SU-DHL-6 (cell line): ENCODE measurements at regions not wholly inside any gene's neighbourhood (a gene's known extent, or its start where the extent isn't known, plus 50 kb on each side); places are given as distances from the start of the nearest gene placed in this dataset.

Experiments
- H2AFZ ChIP-seq: fragments of 200-600 bp; sonication (generic); 2 replicates; pipeline ENCODE4 v1.6.1; 2014; ENCODE audit warnings: low read depth, mild to moderate bottlenecking, moderate library complexity, mixed read lengths, antibody characterized with exemption, low read length; ENCODE audit not compliant: severe bottlenecking
- H3F3A ChIP-seq: fragments of 200-600 bp; shearing (Covaris generic); 2 replicates; pipeline ENCODE4 v1.6.0; 2016; ENCODE audit warnings: antibody characterized with exemption, mild to moderate bottlenecking; ENCODE audit not compliant: insufficient read depth
- H3K27ac ChIP-seq: fragments of 200-600 bp; sonication (generic); 2 replicates; pipeline ENCODE4 v1.5.1; 2016; ENCODE audit warnings: low read depth, mild to moderate bottlenecking, low read length, moderate library complexity, mixed read lengths
- H3K27me3 ChIP-seq: fragments of 200-600 bp; sonication (generic), shearing (Covaris generic); 2 replicates; pipeline ENCODE4 v1.6.0; 2014; ENCODE audit warnings: mild to moderate bottlenecking, low read length
- H3K36me3 ChIP-seq: fragments of 200-600 bp; sonication (generic); 2 replicates; pipeline ENCODE4 v1.6.1; 2014; ENCODE audit warnings: mild to moderate bottlenecking, low read length, mixed read lengths
- H3K4me2 ChIP-seq: fragments of 300-600, 200-600 bp; shearing (Covaris generic), sonication (generic); 2 replicates; pipeline ENCODE4 v1.6.0; 2014; ENCODE audit warnings: low read length, low read depth, mild to moderate bottlenecking; ENCODE audit not compliant: poor library complexity, severe bottlenecking
- H3K4me3 ChIP-seq: fragments of 200-600 bp; sonication (generic); 2 replicates; pipeline ENCODE4 v1.5.1; 2014; ENCODE audit warnings: antibody characterized with exemption, low read length, mild to moderate bottlenecking, mixed read lengths; ENCODE audit not compliant: insufficient read depth, poor library complexity, severe bottlenecking
- H3K79me2 ChIP-seq: fragments of 200-600 bp; sonication (generic); 2 replicates; pipeline ENCODE4 v1.6.1; 2014; ENCODE audit warnings: mild to moderate bottlenecking, low read length, moderate library complexity; ENCODE audit not compliant: insufficient read depth
- H3K9ac ChIP-seq: fragments of 200-600 bp; sonication (generic); 2 replicates; pipeline ENCODE4 v1.7.0; 2014; ENCODE audit warnings: mild to moderate bottlenecking, low read length
- H3K9me2 ChIP-seq: fragments of 200-600 bp; sonication (generic); replicated peaks from 2 replicates; pipeline ENCODE4 v1.6.1; 2014; ENCODE audit warnings: low read length; ENCODE audit not compliant: insufficient read depth
- H3K9me3 ChIP-seq: fragments of 200-600 bp; sonication (generic); 2 replicates; pipeline ENCODE4 v1.6.1; 2014; ENCODE audit warnings: low read length, mixed read lengths; ENCODE audit not compliant: insufficient read depth
- H4K20me1 ChIP-seq: fragments of 200-600 bp; sonication (generic); 2 replicates; pipeline ENCODE4 v1.6.1; 2014; ENCODE audit warnings: low read depth, mild to moderate bottlenecking, antibody characterized with exemption, low read length, moderate library complexity, mixed read lengths
- EZH2phosphoT487 ChIP-seq: fragments of 200-600 bp; sonication (generic), shearing (Covaris generic); conservative IDR thresholded peaks from 2 replicates; pipeline ENCODE4 v1.6.1; 2018; ENCODE audit warnings: mild to moderate bottlenecking, antibody characterized with exemption, low read length, moderate library complexity, mixed read lengths
- TF ChIP-seq, protein P1 (sequence below): fragments of 200-600 bp; sonication (generic); IDR thresholded peaks from one replicate; pipeline ENCODE4 v1.5.1; 2017; ENCODE audit warnings: antibody characterized with exemption, mild to moderate bottlenecking, low read length, moderate library complexity; ENCODE audit not compliant: insufficient read depth, poor library complexity, severe bottlenecking

DNA sequence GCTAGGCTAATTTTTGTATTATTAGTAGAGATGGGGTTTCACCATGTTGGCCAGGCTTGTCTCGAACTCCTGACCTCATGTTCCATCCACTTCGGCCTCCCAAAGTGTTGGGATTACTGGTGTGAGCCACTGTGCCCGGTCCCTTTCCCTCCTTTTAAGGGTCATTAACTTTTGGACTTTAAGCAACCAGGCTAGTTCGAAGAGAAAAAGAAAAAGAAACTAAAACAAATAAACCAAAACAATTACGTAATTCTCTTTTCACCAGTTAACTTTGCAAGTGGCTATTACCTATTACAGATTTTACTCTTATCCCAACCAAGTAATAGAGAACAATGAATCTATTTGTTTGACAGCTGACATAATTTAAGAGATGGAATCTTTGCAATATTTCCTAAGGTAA is 72.8 kb upstream of the SEMA3C start:
- Histone ChIP-seq H3K4me3 (no peak overlapping the region), H3K4me2 (no peak overlapping the region), H3K79me2 (no peaks in the 10 kb centered on the region), H3K36me3 (no peaks in the 10 kb centered on the region), H2AFZ (no peak overlapping the region), H3K9me2 (no peaks in the 10 kb centered on the region), H3K27ac (no peak overlapping the region), H3K9ac (no peak overlapping the region), H4K20me1 (no peaks in the 10 kb centered on the region), H3K27me3 (no peaks in the 10 kb centered on the region), H3K9me3 (no peaks in the 10 kb centered on the region), H3F3A (no peaks in the 10 kb centered on the region)
- TF ChIP-seq, protein P1, sequence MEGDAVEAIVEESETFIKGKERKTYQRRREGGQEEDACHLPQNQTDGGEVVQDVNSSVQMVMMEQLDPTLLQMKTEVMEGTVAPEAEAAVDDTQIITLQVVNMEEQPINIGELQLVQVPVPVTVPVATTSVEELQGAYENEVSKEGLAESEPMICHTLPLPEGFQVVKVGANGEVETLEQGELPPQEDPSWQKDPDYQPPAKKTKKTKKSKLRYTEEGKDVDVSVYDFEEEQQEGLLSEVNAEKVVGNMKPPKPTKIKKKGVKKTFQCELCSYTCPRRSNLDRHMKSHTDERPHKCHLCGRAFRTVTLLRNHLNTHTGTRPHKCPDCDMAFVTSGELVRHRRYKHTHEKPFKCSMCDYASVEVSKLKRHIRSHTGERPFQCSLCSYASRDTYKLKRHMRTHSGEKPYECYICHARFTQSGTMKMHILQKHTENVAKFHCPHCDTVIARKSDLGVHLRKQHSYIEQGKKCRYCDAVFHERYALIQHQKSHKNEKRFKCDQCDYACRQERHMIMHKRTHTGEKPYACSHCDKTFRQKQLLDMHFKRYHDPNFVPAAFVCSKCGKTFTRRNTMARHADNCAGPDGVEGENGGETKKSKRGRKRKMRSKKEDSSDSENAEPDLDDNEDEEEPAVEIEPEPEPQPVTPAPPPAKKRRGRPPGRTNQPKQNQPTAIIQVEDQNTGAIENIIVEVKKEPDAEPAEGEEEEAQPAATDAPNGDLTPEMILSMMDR = no peak
- no peak for TF ChIP-seq EZH2phosphoT487

DNA sequence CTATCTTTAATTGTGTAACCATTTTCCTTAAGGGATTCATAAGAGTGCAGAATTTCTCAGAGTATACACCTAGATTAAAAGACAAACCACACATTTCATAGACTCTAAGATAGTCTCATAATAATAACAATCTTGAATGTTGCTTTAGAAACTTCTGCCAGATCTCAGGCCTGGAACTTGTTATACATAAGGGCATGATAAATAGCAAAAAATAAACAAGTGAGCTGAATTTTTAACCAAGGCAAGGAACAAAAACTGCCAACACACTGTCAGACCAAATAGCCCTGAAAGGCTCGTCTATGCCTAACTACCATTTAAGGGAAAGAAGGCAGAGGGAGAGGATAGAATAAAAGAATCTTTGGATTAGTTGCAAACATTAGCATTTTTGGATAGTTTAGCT is 65.8 kb upstream of the SEMA3C start:
- Histone ChIP-seq H3K79me2 (no peaks in the 10 kb centered on the region), H3K9ac (no peak overlapping the region), H2AFZ (no peak overlapping the region), H3K9me3 (no peaks in the 10 kb centered on the region), H3K27me3 (no peaks in the 10 kb centered on the region), H3K9me2 (no peaks in the 10 kb centered on the region), H3K4me2 (no peak overlapping the region), H3K4me3 (no peak overlapping the region), H3K27ac (no peak overlapping the region), H3K36me3 (no peaks in the 10 kb centered on the region), H4K20me1 (no peaks in the 10 kb centered on the region), H3F3A (no peaks in the 10 kb centered on the region)
- TF ChIP-seq, protein P1 = no peak
- no peak for TF ChIP-seq EZH2phosphoT487

DNA sequence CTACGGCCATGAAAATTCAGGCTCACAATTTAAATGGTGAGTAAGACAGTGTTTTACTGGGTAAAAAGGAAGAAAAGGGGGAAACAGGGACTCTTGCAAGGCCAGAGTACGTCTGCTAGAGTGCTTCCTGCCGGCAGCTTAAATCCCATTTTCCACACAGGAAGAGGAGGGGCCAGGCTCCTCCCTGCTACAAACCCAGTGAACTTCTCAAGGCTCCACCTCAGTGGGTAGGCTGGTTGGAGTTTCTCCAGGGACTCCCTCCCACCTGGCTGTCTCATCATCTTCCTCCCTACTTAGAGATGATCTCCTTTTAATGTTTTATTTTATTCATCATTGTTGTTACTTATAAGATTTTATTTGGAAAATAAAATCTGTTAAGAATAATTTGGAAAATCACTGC is 62.6 kb upstream of the SEMA3C start:
- Histone ChIP-seq H3F3A (no peaks in the 10 kb centered on the region), H3K9me2 (no peaks in the 10 kb centered on the region), H3K27me3 (no peaks in the 10 kb centered on the region), H3K36me3 (no peaks in the 10 kb centered on the region), H3K4me3 (no peak overlapping the region), H3K27ac (no peak overlapping the region), H3K79me2 (no peaks in the 10 kb centered on the region), H4K20me1 (no peaks in the 10 kb centered on the region), H2AFZ (no peak overlapping the region), H3K9ac (no peak overlapping the region), H3K9me3 (no peaks in the 10 kb centered on the region), H3K4me2 (no peak overlapping the region)
- TF ChIP-seq, protein P1 = no peak

DNA sequence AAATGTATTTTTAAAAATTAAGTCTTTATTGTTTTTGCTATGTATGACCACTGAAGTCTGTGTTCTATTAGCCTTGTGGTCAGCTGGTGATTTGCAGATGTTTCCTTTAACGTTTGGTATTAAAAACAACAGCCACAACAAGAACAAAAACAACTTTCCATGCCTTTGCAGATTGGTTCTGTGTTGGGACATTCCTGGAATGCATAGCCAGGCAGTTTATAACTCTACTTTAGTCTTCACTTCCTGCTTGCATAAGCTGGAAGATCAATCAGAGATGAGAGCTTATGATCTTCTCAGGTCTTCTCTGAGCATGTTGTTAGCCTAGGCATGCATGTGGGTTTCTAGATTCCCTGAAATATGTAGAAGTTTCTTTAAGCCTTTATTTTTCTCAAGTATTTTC is 58.9 kb upstream of the SEMA3C start:
- no peak overlapping the region for H3K4me2 ChIP-seq
- H3K36me3 ChIP-seq = no peaks in the 10 kb centered on the region
- no peaks in the 10 kb centered on the region for H3F3A ChIP-seq
- no peaks in the 10 kb centered on the region for H4K20me1 ChIP-seq
- H3K27ac ChIP-seq = no peak overlapping the region
- H2AFZ ChIP-seq = no peak overlapping the region
- H3K27me3 ChIP-seq = no peaks in the 10 kb centered on the region
- H3K9ac ChIP-seq = no peak overlapping the region
- TF ChIP-seq, protein P1 = no peak
- no peak for TF ChIP-seq EZH2phosphoT487
- no peak overlapping the region for H3K4me3 ChIP-seq
- H3K9me2 ChIP-seq = no peaks in the 10 kb centered on the region
- no peaks in the 10 kb centered on the region for H3K9me3 ChIP-seq
- no peaks in the 10 kb centered on the region for H3K79me2 ChIP-seq
